ENCODE measurements at regions not wholly inside any gene's neighbourhood (a gene's known extent, or its start where the extent isn't known, plus 50 kb on each side); places are given as distances from the start of the nearest gene placed in this dataset.

DNA sequence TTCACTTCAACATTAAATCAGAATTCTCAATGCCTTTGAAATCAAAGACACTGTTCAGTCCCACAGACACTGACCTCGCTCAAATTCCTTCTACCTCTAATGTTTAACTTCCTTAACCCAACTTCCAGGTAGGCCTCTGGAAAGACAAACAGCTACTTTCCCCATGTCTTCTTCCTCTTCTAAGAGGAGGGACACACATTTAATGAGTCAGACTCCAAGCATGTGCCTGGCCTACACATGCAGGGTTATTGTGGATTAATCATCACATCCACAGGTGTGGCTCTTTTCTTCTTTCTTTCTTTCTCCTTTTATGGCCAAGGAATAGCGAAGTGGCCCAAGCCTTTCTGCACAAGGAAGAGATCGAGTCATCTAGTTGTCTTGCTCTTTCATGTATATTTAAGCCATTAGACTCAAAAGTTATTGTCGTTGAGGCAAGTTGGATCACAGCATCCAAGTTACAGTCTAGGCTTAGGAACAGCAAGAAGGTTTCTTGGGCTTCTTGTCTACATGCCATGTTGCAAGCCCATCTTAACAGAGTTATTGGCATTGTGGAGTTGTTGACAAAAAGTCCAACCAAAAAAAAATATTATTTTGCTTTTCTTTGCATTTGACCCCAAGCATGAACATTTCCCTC is 387.8 kb downstream of the IRS1 start (continued):
- TF ChIP-seq DZIP1 (CRISPR knock-in tag; IDR thresholded peaks at IDR 0.05) = no peak
- TF ChIP-seq ZHX1 (CRISPR knock-in tag; IDR thresholded peaks at IDR 0.05; ENCODE audit: low read depth) = no peak
- no peak for TF ChIP-seq ATM (IDR thresholded peaks at IDR 0.05; ENCODE audit: borderline replicate concordance)
- no peak for TF ChIP-seq ZNF441 (CRISPR knock-in tag; IDR thresholded peaks at IDR 0.05; ENCODE audit: borderline replicate concordance)
- TF ChIP-seq ZNF276 (CRISPR knock-in tag; IDR thresholded peaks at IDR 0.05; ENCODE audit: low read depth) = no peak
- TF ChIP-seq ZNF672 (CRISPR knock-in tag; IDR thresholded peaks at IDR 0.05) = no peak
- TF ChIP-seq, protein P1, sequence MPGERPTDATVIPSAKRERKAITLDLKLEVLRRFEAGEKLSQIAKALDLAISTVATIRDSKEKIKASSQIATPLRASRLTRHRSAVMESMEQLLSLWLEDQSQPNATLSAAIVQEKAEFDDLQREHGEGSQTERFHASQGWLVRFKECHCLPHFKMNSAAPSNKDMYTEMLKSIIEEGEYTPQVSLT (CRISPR knock-in tag; IDR thresholded peaks at IDR 0.05; ENCODE audit: borderline replicate concordance, low read depth) = no peak
- TF ChIP-seq, protein P2, sequence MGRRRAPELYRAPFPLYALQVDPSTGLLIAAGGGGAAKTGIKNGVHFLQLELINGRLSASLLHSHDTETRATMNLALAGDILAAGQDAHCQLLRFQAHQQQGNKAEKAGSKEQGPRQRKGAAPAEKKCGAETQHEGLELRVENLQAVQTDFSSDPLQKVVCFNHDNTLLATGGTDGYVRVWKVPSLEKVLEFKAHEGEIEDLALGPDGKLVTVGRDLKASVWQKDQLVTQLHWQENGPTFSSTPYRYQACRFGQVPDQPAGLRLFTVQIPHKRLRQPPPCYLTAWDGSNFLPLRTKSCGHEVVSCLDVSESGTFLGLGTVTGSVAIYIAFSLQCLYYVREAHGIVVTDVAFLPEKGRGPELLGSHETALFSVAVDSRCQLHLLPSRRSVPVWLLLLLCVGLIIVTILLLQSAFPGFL (CRISPR knock-in tag; IDR thresholded peaks at IDR 0.05) = no peak
- TF ChIP-seq ARNT (IDR thresholded peaks at IDR 0.05) = no peak
- no peak for TF ChIP-seq ZNF431 (CRISPR knock-in tag; IDR thresholded peaks at IDR 0.05; ENCODE audit: borderline replicate concordance, low read depth)
- no peak for TF ChIP-seq MAFG (CRISPR knock-in tag; IDR thresholded peaks at IDR 0.05)
- TF ChIP-seq SMARCE1 (IDR thresholded peaks at IDR 0.05; ENCODE audit: borderline replicate concordance) = no peak
- TF ChIP-seq RAD51 (IDR thresholded peaks at IDR 0.05; ENCODE audit: borderline replicate concordance) = no peak
- TF ChIP-seq ZNF652 (CRISPR knock-in tag; IDR thresholded peaks at IDR 0.05; ENCODE audit: borderline replicate concordance, low read depth) = peak; percentile 59; the same call in 1 of the 2 replicates
- TF ChIP-seq SRSF4 (IDR thresholded peaks at IDR 0.05; ENCODE audit: low read depth, low read length, poor library complexity, severe bottlenecking) = no peak
- no peak for TF ChIP-seq ARNT2 (CRISPR knock-in tag; IDR thresholded peaks at IDR 0.05; ENCODE audit: low read depth)
- peak; percentile 49; the same call in 1 of the 2 replicates for TF ChIP-seq MIXL1 (CRISPR knock-in tag; IDR thresholded peaks at IDR 0.05)
- no peak for TF ChIP-seq ZNF543 (CRISPR knock-in tag; IDR thresholded peaks at IDR 0.05)
- no peak for TF ChIP-seq SP2 (CRISPR knock-in tag; IDR thresholded peaks at IDR 0.05)
- 0 out of 2 replicates have a peak, but pooled peaks have one; percentile 33 for TF ChIP-seq ZMAT3 (CRISPR knock-in tag; conservative IDR thresholded peaks at IDR 0.05)
- no peak for TF ChIP-seq RAD21 (CRISPR knock-in tag; IDR thresholded peaks at IDR 0.05)
- TF ChIP-seq ZSCAN25 (CRISPR knock-in tag; IDR thresholded peaks at IDR 0.05) = no peak
- TF ChIP-seq, protein P3, sequence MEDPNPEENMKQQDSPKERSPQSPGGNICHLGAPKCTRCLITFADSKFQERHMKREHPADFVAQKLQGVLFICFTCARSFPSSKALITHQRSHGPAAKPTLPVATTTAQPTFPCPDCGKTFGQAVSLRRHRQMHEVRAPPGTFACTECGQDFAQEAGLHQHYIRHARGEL (CRISPR knock-in tag; IDR thresholded peaks at IDR 0.05) = no peak
